Keratinocyte (primary cell): ENCODE measurements at regions not wholly inside any gene's neighbourhood (a gene's known extent, or its start where the extent isn't known, plus 50 kb on each side); places are given as distances from the start of the nearest gene placed in this dataset.

Experiments
- DNase-seq: peaks from one replicate; pipeline ENCODE4 v3.0.0-alpha.2; 2011; ENCODE audit warnings: low read depth, missing footprints, low spot score
- FAIRE-seq: peaks from 2 replicates; lab custom pipeline; 2011; peaks lifted over from hg19 to GRCh38; lab: Jason Lieb, UNC
- H2AFZ ChIP-seq: 2 replicates; pipeline ENCODE4 v1.6.0; 2012; ENCODE audit warnings: low read length, control low read depth, inconsistent platforms; ENCODE audit not compliant: control insufficient read depth
- H3K27ac ChIP-seq: 2 replicates; pipeline ENCODE4 v1.5.1; 2011; ENCODE audit warnings: low read length; ENCODE audit not compliant: control insufficient read depth, insufficient read depth
- H3K27me3 ChIP-seq: 3 replicates; pipeline ENCODE4 v1.6.0; 2011; ENCODE audit warnings: low read length; ENCODE audit not compliant: control insufficient read depth, insufficient read depth; ENCODE audit errors: extremely low read depth
- H3K36me3 ChIP-seq, 2 experiments: 2 replicates in 1 of 2; 3 replicates in 1 of 2; pipeline ENCODE4 v1.5.1; 2011; ENCODE audit warnings: low read length in 2 of 2, mild to moderate bottlenecking in 1 of 2; ENCODE audit not compliant: control insufficient read depth in 2 of 2, insufficient read depth in 2 of 2; ENCODE audit errors: extremely low read depth in 1 of 2
- H3K4me1 ChIP-seq: 3 replicates; pipeline ENCODE4 v1.5.1; 2011; ENCODE audit warnings: low read length; ENCODE audit not compliant: control insufficient read depth, insufficient read depth; ENCODE audit errors: extremely low read depth
- H3K4me2 ChIP-seq: 3 replicates; pipeline ENCODE4 v1.6.0; 2011; ENCODE audit warnings: low read depth, low read length; ENCODE audit not compliant: control insufficient read depth, insufficient read depth; ENCODE audit errors: extremely low read depth
- H3K4me3 ChIP-seq, 3 experiments: fragments of 200-600 bp in 1 of 3; sonication (generic) in 1 of 3; 2 replicates in 2 of 3; 3 replicates in 1 of 3; pipeline ENCODE4 v1.5.1; 2011 to 2016; ENCODE audit warnings: low read length in 3 of 3, mild to moderate bottlenecking in 3 of 3, control low read depth in 2 of 3, inconsistent platforms in 1 of 3, low read depth in 1 of 3, mixed read lengths in 1 of 3, mixed run types in 1 of 3, moderate library complexity in 1 of 3; ENCODE audit not compliant: control insufficient read depth in 2 of 3, insufficient read depth in 2 of 3; ENCODE audit errors: extremely low read depth in 1 of 3
- H3K79me2 ChIP-seq: 2 replicates; pipeline ENCODE4 v1.6.0; 2012; ENCODE audit warnings: low read length; ENCODE audit not compliant: control insufficient read depth, insufficient read depth
- H3K9ac ChIP-seq: 3 replicates; pipeline ENCODE4 v1.6.0; 2011; ENCODE audit warnings: low read length; ENCODE audit not compliant: control insufficient read depth, insufficient read depth; ENCODE audit errors: extremely low read depth
- H3K9me1 ChIP-seq: 3 replicates; pipeline ENCODE4 v1.6.0; 2011; ENCODE audit warnings: low read length; ENCODE audit not compliant: control insufficient read depth, insufficient read depth; ENCODE audit errors: extremely low read depth
- H3K9me3 ChIP-seq: 2 replicates; pipeline ENCODE4 v1.5.1; 2012; ENCODE audit warnings: low read depth, low read length; ENCODE audit not compliant: control insufficient read depth
- H4K20me1 ChIP-seq: 3 replicates; pipeline ENCODE4 v1.6.0; 2011; ENCODE audit warnings: low read length; ENCODE audit not compliant: control insufficient read depth, insufficient read depth; ENCODE audit errors: extremely low read depth
- EZH2 ChIP-seq: IDR thresholded peaks from one replicate; pipeline ENCODE4 v1.6.1; 2012; ENCODE audit warnings: inconsistent platforms, mild to moderate bottlenecking, low read length, moderate library complexity
- dilution Hi-C: fragments of 300-500 bp; cut with MboI; formaldehyde crosslinking; loops from one replicate; pipeline ENCODE4 v1.7.0; 2020; ENCODE audit warnings: low sequenced_read_pairs; ENCODE audit not compliant: extremely low pct_ligation_motif_present
- TF ChIP-seq, protein P1 (sequence below), 3 experiments: IDR thresholded peaks in 1 of 3; conservative IDR thresholded peaks in 1 of 3; optimal IDR thresholded peaks in 1 of 3; 2 replicates in 2 of 3; 3 replicates in 1 of 3; pipeline versions ENCODE3 to v1.5.1; 2011; ENCODE audit warnings: low read length in 3 of 3, mild to moderate bottlenecking in 3 of 3, moderate library complexity in 2 of 3, control low read depth in 1 of 3, inconsistent platforms in 1 of 3; ENCODE audit not compliant: insufficient read depth in 2 of 3; ENCODE audit errors: extremely low read depth in 1 of 3

DNA sequence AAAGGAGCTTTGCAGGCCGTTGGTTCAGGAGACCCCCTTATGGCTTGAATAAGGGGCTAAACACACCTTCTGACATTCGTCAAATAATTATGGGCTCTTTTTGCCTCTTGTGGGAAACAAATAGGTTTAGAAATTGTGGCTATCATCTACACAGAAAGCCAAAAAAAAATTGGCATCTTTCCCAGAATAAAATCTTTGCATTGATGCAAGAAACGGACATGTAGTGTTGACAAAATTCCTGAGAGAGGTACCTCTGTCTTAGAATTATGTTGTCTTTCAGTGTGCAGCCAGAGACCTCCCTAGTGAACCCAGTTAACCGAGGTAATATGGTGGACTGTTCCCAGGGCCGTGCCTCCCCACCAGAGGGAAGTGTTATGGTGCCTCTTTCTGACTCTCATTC, 283.9 kb downstream of the SDHAF3 start:
- Histone ChIP-seq H3K36me3 (no peaks in the 10 kb centered on the region), H3K4me2 (no peak overlapping the region), H2AFZ (no peak overlapping the region), H3K9ac (no peak overlapping the region), H4K20me1 (no peaks in the 10 kb centered on the region), H3K27ac (no peak overlapping the region), H3K9me1 (no peaks in the 10 kb centered on the region), H3K27me3 (no peaks in the 10 kb centered on the region), H3K4me1 (no peaks in the 10 kb centered on the region), H3K4me3 (no peak overlapping the region), H3K79me2 (no peaks in the 10 kb centered on the region), H3K9me3 (no peaks in the 10 kb centered on the region)
- FAIRE-seq (no peak), DNase-seq (no peak)
- TF ChIP-seq EZH2: no peak
- TF ChIP-seq, protein P1, sequence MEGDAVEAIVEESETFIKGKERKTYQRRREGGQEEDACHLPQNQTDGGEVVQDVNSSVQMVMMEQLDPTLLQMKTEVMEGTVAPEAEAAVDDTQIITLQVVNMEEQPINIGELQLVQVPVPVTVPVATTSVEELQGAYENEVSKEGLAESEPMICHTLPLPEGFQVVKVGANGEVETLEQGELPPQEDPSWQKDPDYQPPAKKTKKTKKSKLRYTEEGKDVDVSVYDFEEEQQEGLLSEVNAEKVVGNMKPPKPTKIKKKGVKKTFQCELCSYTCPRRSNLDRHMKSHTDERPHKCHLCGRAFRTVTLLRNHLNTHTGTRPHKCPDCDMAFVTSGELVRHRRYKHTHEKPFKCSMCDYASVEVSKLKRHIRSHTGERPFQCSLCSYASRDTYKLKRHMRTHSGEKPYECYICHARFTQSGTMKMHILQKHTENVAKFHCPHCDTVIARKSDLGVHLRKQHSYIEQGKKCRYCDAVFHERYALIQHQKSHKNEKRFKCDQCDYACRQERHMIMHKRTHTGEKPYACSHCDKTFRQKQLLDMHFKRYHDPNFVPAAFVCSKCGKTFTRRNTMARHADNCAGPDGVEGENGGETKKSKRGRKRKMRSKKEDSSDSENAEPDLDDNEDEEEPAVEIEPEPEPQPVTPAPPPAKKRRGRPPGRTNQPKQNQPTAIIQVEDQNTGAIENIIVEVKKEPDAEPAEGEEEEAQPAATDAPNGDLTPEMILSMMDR (optimal IDR thresholded peaks at IDR 0.05 in 1 of 3, IDR thresholded peaks at IDR 0.05 in 1 of 3, conservative IDR thresholded peaks at IDR 0.05 in 1 of 3; ENCODE audit: extremely low read depth in 1 of 3, insufficient read depth in 2 of 3, low read length in 3 of 3): no peak
- dilution Hi-C loops: no loop called here

DNA sequence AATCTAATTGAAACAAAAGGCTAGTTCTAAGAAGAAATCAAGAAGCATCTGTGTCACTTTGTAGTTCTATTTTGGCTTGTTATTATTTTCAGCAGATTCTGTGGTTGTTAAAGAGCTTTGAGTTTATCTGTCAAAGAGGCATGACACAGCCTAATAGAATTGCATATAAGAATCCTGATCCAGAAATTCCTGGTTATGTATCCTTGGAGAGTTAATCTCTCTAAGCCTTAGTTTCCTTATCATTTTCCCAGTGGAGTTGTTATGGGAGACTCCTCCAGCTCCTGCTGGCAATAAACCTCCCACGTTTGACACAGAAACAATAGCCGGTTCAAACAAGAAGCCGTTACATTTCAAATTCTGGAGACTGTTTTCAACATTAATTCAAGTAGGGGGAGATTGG, 288.3 kb downstream of the SDHAF3 start:
- Histone ChIP-seq H3K9me3 (no peaks in the 10 kb centered on the region), H3K4me1 (no peaks in the 10 kb centered on the region), H3K27ac (no peak overlapping the region), H4K20me1 (no peaks in the 10 kb centered on the region), H2AFZ (no peak overlapping the region), H3K27me3 (no peaks in the 10 kb centered on the region), H3K79me2 (no peaks in the 10 kb centered on the region), H3K9ac (no peak overlapping the region), H3K9me1 (no peaks in the 10 kb centered on the region), H3K4me2 (no peak overlapping the region), H3K36me3 (no peaks in the 10 kb centered on the region), H3K4me3 (no peak overlapping the region)
- TF ChIP-seq EZH2: no peak
- TF ChIP-seq, protein P1 (optimal IDR thresholded peaks at IDR 0.05 in 1 of 3, IDR thresholded peaks at IDR 0.05 in 1 of 3, conservative IDR thresholded peaks at IDR 0.05 in 1 of 3; ENCODE audit: extremely low read depth in 1 of 3, insufficient read depth in 2 of 3, low read length in 3 of 3): no peak
- FAIRE-seq: no peak
- DNase-seq: no peak
- dilution Hi-C loops: no loop called here
